HG03060 (cell line): ENCODE measurements at regions not wholly inside any gene's neighbourhood (a gene's known extent, or its start where the extent isn't known, plus 50 kb on each side); places are given as distances from the start of the nearest gene placed in this dataset.

Experiments used
- ATAC-seq: cut with Tn5 transposase; IDR thresholded peaks from one replicate; pipeline ENCODE4 v1.9.1; 2021; ENCODE audit warnings: low read depth, moderate number of reproducible peaks; ENCODE audit not compliant: unreplicated experiment

GRCh38 chr12:42824327-42824726 lies 234.8 kb upstream of the PRICKLE1 start:
- ATAC-seq: no peak

DNA sequence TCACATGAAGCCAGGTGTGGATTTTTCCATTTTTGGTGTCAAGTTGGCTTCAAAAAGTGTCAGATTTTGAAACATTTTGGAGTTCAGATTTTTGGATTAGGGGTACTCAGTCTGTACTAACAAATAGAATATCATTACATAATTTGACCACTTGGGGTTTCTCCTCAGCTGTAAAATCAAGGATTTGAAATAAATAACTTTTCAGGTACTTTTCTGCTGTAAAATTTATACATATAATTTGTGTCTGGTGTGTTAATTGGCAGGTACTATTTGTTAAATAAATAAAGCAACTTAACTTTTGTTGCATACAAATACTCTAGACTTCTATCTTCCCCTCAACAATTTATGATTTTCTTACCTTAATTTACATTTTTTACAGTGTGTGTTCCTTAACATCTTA lies 234.1 kb upstream of the PRICKLE1 start:
- ATAC-seq: no peak

DNA sequence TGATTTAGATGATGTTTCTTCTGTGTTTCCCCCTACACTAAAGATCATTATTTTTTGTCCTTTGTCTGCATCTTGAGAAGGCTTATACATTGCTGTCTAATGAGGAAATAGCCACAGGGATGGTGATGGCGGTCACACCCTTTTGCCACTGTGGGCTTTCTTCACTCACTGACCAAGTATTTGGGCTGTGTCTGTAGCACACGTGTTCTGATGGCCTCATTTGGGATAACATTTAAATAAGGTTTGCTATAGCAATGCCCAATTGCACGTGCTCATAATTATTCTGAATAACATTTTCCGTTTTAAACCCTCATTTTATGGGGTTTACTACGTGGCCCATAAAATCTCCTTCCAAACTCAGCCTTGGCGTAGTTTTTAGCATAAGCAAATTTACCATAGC lies 230.3 kb upstream of the PRICKLE1 start:
- no peak for ATAC-seq

- no peak for ATAC-seq
Measured at GRCh38 chr12:42815068-42815467, 225.5 kb upstream of the PRICKLE1 start.

DNA sequence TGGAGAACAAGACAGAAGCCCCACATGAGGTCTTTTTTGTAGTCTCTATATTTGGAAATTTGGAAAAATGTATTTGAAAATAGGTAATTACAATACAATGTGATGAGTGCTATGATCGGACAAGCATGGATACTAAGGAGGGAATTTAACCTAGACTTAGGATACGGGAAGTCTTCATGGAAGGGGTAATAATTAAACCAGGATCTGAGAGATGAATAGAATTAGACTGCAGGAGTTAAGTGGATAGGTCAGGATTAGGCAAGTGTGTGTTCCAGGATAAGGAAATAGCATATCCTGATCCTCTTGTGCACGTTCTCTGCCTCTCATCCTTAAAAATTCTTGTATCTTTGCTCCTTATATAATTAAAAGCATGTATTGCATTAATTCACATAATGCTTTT lies 223.3 kb upstream of the PRICKLE1 start:
- no peak for ATAC-seq

DNA sequence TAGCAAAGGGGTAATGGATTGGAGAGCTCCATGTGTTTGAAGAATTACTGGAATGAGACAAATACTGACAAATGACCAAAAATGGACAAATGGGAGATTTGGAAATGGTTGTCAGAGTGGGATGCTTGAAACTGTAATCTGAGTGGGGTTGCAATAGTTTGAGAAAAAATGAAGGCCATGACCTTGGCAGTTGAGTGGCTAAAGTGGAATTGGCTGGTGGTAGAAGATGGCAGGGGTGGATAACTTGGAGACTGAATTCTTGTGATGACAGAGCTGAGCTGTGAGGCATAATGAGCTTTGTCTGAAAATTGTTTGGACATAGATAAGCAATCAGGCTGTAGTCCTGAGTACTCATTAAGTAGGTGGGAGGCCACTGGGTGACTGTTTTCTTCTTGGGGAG lies 222.5 kb upstream of the PRICKLE1 start:
- no peak for ATAC-seq

DNA sequence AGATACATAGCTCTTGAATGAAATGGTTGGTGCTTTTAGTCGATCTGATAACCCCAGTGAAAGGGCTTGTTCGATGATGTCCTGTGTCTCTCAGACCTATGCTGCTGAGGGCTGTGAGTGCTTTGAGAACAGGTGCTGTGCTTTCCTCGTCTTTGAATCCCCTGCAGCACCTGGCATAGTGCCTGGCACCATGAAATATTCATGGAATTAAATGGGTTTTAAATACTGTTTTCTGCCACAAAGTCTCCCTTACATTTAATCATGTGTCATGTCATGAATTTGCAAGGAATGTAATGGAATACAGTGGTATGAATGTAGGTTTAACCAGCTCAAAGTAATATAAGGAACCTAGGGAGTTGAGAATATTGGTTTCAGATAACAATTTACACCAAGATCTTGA lies 220.5 kb upstream of the PRICKLE1 start:
- no peak for ATAC-seq

GRCh38 chr12:42809226-42809625 lies 219.7 kb upstream of the PRICKLE1 start:
- ATAC-seq: no peak

DNA sequence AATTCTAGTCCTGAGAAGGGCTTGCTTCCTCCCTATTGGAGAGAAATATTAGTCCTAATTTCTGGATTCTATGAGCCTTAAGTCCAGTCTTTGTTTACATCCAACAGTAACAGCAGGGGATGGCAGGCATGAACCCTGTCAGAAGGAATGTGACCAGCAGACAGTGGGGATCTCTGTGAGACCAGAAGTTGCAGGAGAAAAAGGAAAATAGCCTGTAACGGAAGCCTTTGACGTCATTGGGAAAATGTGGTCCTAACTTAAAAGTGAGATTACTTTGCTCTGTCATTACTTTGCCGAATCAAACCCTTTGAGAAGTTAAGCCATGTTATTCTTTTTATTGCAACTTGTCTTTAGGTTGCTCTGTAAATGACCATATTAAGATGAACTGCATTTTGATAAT lies 218.2 kb upstream of the PRICKLE1 start:
- no peak for ATAC-seq

- no peak for ATAC-seq
Measured at GRCh38 chr12:42807251-42807650, 217.7 kb upstream of the PRICKLE1 start.

GRCh38 chr12:42804928-42805327 lies 215.4 kb upstream of the PRICKLE1 start:
- no peak for ATAC-seq

DNA sequence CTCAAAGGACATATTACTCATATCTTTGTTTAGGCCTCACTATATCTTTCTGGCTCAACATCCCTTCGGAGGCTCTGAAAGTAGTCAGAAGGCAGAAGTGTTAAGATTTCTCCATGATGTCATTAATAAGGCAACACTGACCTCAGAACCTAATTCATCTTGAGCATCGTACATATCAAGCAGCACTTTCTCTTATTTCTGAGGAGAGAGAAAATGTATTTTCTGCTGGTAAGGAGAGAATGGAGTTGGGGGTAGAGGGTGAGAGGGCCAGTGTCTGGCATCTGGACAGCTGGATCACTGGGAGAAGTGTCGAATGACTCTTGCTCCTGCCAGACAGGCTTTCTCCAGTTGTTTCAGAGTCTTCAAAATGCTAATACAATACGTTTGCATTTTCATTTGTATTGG lies 213.2 kb upstream of the PRICKLE1 start:
- no peak for ATAC-seq

GRCh38 chr12:42801271-42801670 lies 211.7 kb upstream of the PRICKLE1 start:
- ATAC-seq: no peak

DNA sequence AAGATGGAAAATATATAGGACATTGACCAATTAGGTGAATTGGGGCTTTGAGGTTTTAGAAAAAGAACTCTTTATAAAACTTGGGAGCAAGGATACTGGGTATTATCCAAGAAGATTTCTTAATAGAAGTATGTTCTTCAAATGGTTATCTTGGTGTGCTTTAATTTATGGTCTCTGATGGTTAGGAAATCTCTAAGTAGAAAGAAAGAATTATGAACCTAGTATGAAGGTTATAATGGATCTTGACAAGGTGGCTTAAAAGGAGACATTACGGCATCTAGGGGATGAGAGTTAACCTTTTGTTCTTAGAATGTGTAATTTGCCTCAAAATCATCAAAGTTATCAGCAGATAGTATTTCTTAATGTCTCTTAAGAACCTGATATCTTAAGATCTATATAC lies 210.4 kb upstream of the PRICKLE1 start:
- ATAC-seq: no peak

GRCh38 chr12:42798811-42799438 lies 209.4 kb upstream of the PRICKLE1 start:
- no peak for ATAC-seq

- ATAC-seq: no peak
Measured at GRCh38 chr12:42794806-42795205, 205.3 kb upstream of the PRICKLE1 start.

DNA sequence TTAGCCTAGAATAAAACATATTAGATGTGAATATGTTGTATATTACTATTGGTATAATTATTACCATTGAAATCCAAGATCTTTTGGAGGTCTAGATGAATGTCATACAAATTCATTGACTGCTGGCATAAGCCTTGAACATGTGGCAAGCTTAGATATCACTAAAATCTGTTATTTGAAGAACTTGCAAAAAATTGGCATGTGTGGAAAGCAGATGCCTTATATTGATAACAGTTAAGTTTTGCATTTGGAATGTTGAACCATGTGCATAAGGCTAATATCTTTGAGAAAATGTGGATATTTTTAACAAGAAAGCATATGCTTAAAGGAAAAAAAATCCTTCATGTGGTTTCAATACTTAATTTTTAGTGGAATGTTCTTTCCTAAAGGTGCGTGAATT lies 203.6 kb upstream of the PRICKLE1 start:
- ATAC-seq: no peak

DNA sequence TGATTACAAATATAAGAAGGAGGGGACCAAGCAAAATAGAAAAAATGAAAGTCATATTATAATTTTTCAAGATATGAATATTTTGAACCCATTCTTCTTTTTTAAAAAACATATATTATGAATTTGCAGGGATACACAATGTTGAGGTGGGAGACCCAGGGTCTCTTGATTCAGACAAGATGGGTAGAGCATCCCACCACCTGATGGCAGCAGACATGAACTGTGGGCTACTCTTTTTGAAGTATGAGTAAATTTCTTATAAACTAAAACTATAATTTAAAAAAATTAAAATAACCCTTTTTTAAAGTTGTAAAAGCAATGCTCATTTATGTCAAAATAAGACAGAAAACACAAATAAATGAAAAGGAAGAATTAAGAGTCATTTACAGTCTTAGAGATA lies 202.7 kb upstream of the PRICKLE1 start:
- no peak for ATAC-seq

DNA sequence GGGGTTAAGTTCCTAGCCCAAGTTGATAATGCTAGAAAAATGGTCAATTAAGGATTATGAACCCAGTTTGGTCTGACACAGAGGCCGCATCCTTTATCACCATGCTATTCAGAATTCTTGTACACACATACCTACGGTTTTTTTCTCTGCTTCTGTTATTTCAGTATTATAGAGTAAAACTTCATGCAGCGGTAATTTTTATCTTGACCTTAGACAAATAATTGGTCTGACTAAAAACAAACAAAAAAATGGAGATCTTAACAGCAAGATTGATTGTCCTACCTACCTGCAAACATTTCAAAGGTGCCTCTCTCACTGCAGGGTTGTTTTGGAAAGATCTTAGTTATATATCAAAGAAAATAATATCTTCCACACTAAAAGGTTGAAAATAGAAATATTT lies 201.9 kb upstream of the PRICKLE1 start:
- no peak for ATAC-seq

GRCh38 chr12:42790761-42791151 lies 201.2 kb upstream of the PRICKLE1 start:
- ATAC-seq: no peak

DNA sequence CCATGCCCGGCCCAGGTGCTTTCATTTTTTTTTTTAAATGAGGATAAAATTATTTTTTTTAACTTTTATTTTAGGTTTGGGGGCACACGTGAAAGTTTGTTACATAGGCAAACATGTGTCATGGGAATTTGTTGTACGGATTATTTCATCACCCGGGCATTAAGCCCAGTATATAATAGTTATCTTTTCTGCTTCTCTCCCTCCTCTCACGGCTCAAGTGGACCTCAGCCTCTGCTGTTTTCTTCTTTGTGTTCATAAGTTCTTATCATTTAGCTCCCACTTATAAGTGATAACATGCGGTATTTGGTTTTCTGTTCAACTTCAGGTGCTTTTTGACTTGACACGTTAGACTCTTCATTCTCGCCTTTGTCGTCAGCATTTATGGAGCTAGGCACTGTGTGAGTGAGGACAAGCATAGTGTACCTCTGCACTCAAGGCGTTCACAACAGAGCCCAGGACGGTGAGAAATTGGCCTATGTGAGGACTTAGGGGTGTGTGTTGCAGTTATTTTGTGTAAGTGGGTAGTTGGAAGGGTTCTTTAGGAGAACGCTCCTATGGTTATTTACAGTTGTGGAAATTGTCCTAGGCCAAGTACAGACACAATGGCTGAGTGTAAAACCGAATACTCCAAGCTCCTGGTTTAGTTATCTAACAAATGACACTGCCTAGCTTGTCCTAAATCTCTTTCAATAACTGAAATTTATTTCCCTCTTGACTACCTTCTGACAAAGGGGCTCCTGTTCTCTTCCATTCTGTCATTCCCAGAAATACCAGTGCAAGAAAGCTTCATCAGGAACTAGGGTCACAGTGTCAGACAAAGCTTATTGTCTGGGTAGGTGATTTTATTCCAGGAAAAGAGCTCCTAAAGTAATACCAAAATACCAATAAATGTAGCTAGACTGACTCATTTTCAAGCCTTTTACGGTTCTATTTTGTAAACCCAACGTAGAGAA lies 200.5 kb upstream of the PRICKLE1 start:
- no peak for ATAC-seq
